Prostate gland (tissue), 2 donors: ENCODE measurements at regions not wholly inside any gene's neighbourhood (a gene's known extent, or its start where the extent isn't known, plus 50 kb on each side); places are given as distances from the start of the nearest gene placed in this dataset.
A peak's percentile ranks its signal among the peaks of the same experiment; 100 is the strongest.

Experiments
- DNase-seq: peaks from one replicate; pipeline ENCODE4 v3.0.0-alpha.2; 2019; ENCODE audit warnings: low spot score
- H3K27ac ChIP-seq, 2 donors: fragments of 200-600 bp; sonication (generic); 2 replicates each; pipeline ENCODE4 v1.5.1; 2017 to 2019
- H3K27me3 ChIP-seq: fragments of 200-600 bp; sonication (generic); replicated peaks from 2 replicates; pipeline ENCODE4 v1.5.1; 2019; ENCODE audit not compliant: insufficient read depth
- H3K36me3 ChIP-seq, 2 donors: fragments of 200-600 bp; sonication (generic); 1 replicate in 1 of 2; 2 replicates in 1 of 2; pipeline versions ENCODE4 v1.5.1 to v1.8.1; 2017 to 2019
- H3K4me1 ChIP-seq: fragments of 200-600 bp; sonication (generic); replicated peaks from 2 replicates; pipeline ENCODE4 v1.5.1; 2019
- H3K4me3 ChIP-seq, 2 donors: fragments of 200-600 bp; sonication (generic); 2 replicates each; pipeline ENCODE4 v1.5.1; 2017 to 2019
- H3K9me3 ChIP-seq: fragments of 200-600 bp; sonication (generic); 2 replicates; pipeline ENCODE4 v1.5.1; 2017
- POLR2A ChIP-seq: fragments of 450-650 bp; IDR thresholded peaks from one replicate; pipeline ENCODE4 v1.6.1; 2016; ENCODE audit warnings: antibody characterized with exemption, mild to moderate bottlenecking
- POLR2AphosphoS5 ChIP-seq: sonication (generic); formaldehyde crosslinking; IDR thresholded peaks from one replicate; pipeline ENCODE4 v1.6.1; 2017; ENCODE audit warnings: antibody characterized with exemption
- WGBS: methylation state at CpG from one replicate; pipeline ENCODE4 v1.1.5; 2018; 5-methylcytosine and 5-hydroxymethylcytosine counted together
- intact Hi-C: fragments of 100-400 bp; cut with DNase I; formaldehyde crosslinking; loops from one replicate; pipeline ENCODE4 v1.14.2; 2022
- TF ChIP-seq, protein P1 (sequence below), 4 experiments: fragments of 200-600 bp in 2 of 4; fragments of 450-650 bp in 2 of 4; sonication (generic) in 2 of 4; IDR thresholded peaks; 1 replicate in 3 of 4; 2 replicates in 1 of 4; pipeline ENCODE4 v1.5.1; 2016 to 2019; ENCODE audit warnings: antibody characterized with exemption in 4 of 4, mild to moderate bottlenecking in 2 of 4, moderate library complexity in 2 of 4

DNA sequence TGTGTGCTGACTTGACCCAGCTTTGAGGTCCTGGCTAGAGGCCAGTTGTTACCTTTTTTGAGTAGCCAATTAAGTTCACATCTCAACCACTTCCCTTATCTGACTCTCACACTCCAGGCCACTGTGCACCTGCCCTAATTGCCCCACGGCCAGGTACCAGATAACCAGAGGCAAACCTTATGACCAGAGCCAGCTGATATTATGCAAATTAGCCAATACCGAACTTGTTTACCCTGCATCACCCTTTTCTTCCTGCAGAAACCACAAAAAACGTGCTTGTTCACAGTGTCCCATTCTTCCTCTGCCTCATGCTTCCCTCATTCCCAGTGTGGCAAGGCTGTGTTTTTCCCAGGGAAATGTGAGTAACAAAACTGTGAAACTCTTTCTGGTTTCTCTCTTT is 89.3 kb downstream of the HTR1B start:
- Histone ChIP-seq H3K27me3 (no peaks in the 10 kb centered on the region), H3K36me3 (no peaks in the 10 kb centered on the region), H3K27ac (no peak overlapping the region), H3K4me3 (no peak overlapping the region), H3K9me3 (no peaks in the 10 kb centered on the region), H3K4me1 (no peaks in the 10 kb centered on the region)
- no peak for DNase-seq
- intact Hi-C loops, result no loop called here
- WGBS, result 62% methylated on average over 3 of the region's 3 CpGs
- TF ChIP-seq, protein P1, sequence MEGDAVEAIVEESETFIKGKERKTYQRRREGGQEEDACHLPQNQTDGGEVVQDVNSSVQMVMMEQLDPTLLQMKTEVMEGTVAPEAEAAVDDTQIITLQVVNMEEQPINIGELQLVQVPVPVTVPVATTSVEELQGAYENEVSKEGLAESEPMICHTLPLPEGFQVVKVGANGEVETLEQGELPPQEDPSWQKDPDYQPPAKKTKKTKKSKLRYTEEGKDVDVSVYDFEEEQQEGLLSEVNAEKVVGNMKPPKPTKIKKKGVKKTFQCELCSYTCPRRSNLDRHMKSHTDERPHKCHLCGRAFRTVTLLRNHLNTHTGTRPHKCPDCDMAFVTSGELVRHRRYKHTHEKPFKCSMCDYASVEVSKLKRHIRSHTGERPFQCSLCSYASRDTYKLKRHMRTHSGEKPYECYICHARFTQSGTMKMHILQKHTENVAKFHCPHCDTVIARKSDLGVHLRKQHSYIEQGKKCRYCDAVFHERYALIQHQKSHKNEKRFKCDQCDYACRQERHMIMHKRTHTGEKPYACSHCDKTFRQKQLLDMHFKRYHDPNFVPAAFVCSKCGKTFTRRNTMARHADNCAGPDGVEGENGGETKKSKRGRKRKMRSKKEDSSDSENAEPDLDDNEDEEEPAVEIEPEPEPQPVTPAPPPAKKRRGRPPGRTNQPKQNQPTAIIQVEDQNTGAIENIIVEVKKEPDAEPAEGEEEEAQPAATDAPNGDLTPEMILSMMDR (IDR thresholded peaks at IDR 0.05), result no peak
- TF ChIP-seq POLR2A, result no peak
- no peak for TF ChIP-seq POLR2AphosphoS5

DNA sequence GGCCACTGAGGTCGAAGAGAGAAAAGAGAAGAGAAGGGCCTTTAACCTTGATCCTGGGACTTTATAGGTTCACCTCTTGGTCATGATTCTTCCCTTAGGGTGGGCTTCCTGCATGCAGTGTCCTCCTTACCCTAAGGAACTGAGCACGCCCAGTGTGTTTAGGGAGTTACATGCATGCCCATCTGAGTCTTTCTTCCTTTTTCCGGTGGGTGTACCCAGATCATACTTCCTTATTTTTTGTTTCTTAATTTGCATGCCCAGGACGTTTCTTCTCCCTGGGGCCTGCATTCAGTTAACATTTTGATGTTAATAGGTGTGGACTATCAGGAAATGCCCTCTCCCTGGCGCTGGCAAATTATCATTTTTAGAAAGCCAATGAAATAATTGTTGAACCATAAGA is 91.5 kb downstream of the HTR1B start:
- WGBS, result 72% methylated on average over 5 of the region's 5 CpGs
- no peaks in the 10 kb centered on the region for H3K27me3 ChIP-seq

DNA sequence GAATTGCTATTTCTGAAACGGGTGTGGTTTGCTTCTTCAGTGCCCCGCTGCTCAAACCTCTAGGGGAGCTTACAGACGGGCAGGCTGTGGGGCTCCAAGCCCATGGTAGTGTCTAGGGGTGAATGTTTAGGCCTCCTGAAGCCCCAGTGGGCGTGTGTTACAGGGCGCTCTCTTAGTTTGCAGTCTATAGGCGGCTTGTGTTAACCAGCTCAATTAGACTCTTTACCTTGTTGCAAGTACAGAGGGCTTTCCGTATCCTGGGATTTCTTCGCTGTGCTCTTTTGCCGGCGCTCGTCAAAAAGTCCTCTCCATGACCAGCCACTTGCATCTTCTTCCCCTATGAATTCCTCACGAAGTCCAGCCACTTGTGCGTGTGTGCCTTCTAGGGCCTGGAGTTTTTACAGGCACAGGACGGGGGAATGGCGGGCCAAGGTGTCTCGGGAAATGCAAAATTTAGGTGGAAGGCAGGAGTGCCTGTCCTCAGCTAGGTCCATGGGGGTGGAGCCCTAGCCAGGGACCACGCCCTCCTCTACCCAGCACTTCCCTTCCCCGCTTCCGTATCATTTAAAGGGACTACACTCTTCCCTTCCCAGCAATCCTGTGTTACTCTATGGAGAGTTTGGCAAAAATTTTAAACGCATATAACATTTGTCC is 94.5 kb downstream of the HTR1B start:
- WGBS, result 58% methylated on average over 20 of the region's 20 CpGs
- Histone ChIP-seq H3K4me1 (no peaks in the 10 kb centered on the region), H3K27ac (no peak overlapping the region), H3K27me3 (no peaks in the 10 kb centered on the region), H3K36me3 (no peaks in the 10 kb centered on the region), H3K4me3 (peak overlapping the region; percentile 4 to 15), H3K9me3 (no peaks in the 10 kb centered on the region)
- DNase-seq, result no peak
- TF ChIP-seq POLR2AphosphoS5, result no peak
- TF ChIP-seq, protein P1 (IDR thresholded peaks at IDR 0.05), result no peak
- TF ChIP-seq POLR2A, result no peak
- intact Hi-C loops, result no loop called here

More for the DNA sequence above, 91.5 kb downstream of the HTR1B start:
- H3K4me3 ChIP-seq, result no peak overlapping the region
- no peak for DNase-seq
- intact Hi-C loops, result no loop called here
- no peak overlapping the region for H3K27ac ChIP-seq
- H3K4me1 ChIP-seq, result no peaks in the 10 kb centered on the region
- no peaks in the 10 kb centered on the region for H3K9me3 ChIP-seq
- H3K36me3 ChIP-seq, result no peaks in the 10 kb centered on the region
- no peak for TF ChIP-seq POLR2A

DNA sequence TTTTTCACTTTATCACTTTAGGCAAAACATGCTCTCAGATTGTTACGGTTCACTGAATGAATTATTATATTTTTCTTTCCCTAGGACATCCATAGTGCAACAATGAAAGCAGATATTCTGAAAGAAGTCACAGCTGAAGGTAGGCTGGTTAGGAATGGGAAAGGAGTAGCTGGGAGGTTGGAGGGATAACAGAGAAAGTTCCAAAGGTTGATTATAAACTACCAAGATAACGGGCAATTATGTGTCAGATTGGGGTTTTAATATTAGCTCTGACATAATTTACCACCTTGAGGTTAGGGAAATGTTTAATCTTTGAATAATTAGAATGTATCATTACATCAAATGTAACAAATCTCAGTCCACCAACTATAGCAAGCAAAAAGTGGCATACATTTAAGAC is 96.5 kb downstream of the HTR1B start:
- Histone ChIP-seq H3K36me3 (no peaks in the 10 kb centered on the region), H3K9me3 (no peaks in the 10 kb centered on the region), H3K27me3 (no peaks in the 10 kb centered on the region), H3K27ac (no peak overlapping the region), H3K4me1 (no peaks in the 10 kb centered on the region), H3K4me3 (no peak overlapping the region)
- WGBS, result 80% methylated on average over 2 of the region's 2 CpGs
- intact Hi-C loops, result no loop called here
- TF ChIP-seq, protein P1 (IDR thresholded peaks at IDR 0.05), result no peak
- no peak for TF ChIP-seq POLR2AphosphoS5
- no peak for TF ChIP-seq POLR2A
- no peak for DNase-seq

DNA sequence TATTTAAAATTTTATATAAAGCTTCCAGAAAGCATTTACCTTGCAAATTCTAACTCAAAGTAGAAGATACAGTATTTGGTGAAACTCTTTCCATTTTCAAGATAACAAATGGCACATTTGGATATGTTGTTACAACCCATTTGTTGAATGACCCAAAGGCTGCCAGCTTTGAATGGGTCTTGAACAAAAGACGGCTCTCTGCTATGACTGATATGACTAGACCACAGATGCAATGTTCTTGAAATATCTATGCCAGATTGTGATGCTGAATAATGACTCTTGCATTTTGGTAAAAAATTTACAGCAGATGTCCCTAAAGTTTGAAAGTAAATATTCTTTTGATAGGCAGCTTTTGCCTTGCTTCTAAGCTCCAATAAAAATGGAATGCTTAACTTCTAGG is 99.6 kb downstream of the HTR1B start:
- Histone ChIP-seq H3K4me3 (no peak overlapping the region), H3K36me3 (no peaks in the 10 kb centered on the region), H3K4me1 (no peaks in the 10 kb centered on the region), H3K27ac (no peak overlapping the region), H3K9me3 (no peaks in the 10 kb centered on the region), H3K27me3 (no peaks in the 10 kb centered on the region)
- WGBS, result 93% methylated on average over 1 of the region's 1 CpG
- no peak for DNase-seq
- intact Hi-C loops, result no loop called here
- TF ChIP-seq POLR2AphosphoS5, result no peak
- no peak for TF ChIP-seq POLR2A
- TF ChIP-seq, protein P1 (IDR thresholded peaks at IDR 0.05), result no peak
